Activated naive CD4-positive, alpha-beta T cell treated with anti-CD3 and anti-CD28 coated beads, Interleukin-2, amount 50 U/mL, for 72 hours (primary cell): ENCODE measurements at regions not wholly inside any gene's neighbourhood (a gene's known extent, or its start where the extent isn't known, plus 50 kb on each side); places are given as distances from the start of the nearest gene placed in this dataset.
"Not testable (repeated sequence)": the region's sequence is repeated elsewhere in the genome, so short reads cannot be mapped to it uniquely, and the experiment has no call there.

Experiments
- ATAC-seq, 2 donors: fragments of 150-1000 bp; cut with Tn5 transposase; 2 replicates each; pipeline ENCODE4 v1.10.0; 2021; ENCODE audit warnings: mild to moderate bottlenecking in 2 of 2, moderate library complexity in 2 of 2
- DNase-seq, 2 donors: peaks; one replicate each; pipeline ENCODE4 v3.0.0; 2021 to 2022; ENCODE audit warnings: low spot score in 2 of 2
- H3K27ac Mint-ChIP-seq, 2 donors: one replicate each; pipeline ENCODE4 v1.8.0; 2022; ENCODE audit warnings: mild to moderate bottlenecking in 2 of 2, mixed read lengths in 2 of 2
- H3K36me3 Mint-ChIP-seq, 2 donors: one replicate each; pipeline ENCODE4 v1.8.0; 2022; ENCODE audit warnings: mixed read lengths in 2 of 2
- H3K9me3 Mint-ChIP-seq, 2 donors: one replicate each; pipeline ENCODE4 v1.8.0; 2022; ENCODE audit warnings: mixed read lengths in 2 of 2

GRCh38 chr18:22703883-22704585, 229.1 kb upstream of the RBBP8 start:
- H3K36me3 Mint-ChIP-seq, result no peaks in the 10 kb centered on the region
- no peak for DNase-seq
- peak in 1 of 2 donors; percentile 48 for ATAC-seq
- no peaks in the 10 kb centered on the region for H3K9me3 Mint-ChIP-seq
- H3K27ac Mint-ChIP-seq, result no peak overlapping the region

GRCh38 chr18:22704586-22704918, 228.6 kb upstream of the RBBP8 start:
- ATAC-seq (no peak), DNase-seq (no peak)
- no peaks in the 10 kb centered on the region for H3K36me3 Mint-ChIP-seq
- no peaks in the 10 kb centered on the region for H3K9me3 Mint-ChIP-seq
- no peak overlapping the region for H3K27ac Mint-ChIP-seq

DNA sequence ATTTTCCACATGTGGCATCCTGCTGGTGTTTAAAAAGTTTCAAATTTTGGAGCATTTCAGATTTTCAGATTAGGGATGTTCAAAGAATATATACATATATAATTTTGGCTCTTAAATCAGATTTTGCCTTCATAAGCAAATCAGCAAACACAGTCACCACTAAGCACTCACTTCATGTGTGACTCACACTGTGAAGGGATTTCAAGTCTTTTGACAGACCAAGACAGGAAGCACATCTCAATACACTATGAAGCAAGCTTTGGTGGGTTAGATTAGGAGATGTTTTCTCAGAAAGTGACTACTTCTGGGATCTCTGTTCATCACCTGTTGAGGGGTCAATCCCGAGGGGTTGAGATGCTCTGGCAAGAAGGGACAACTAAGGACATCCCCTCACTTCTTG, 227.8 kb upstream of the RBBP8 start:
- Mint-ChIP-seq H3K36me3 (no peaks in the 10 kb centered on the region), H3K27ac (no peak overlapping the region), H3K9me3 (no peaks in the 10 kb centered on the region)
- ATAC-seq (peak in 1 of 2 donors; percentile 59), DNase-seq (no peak)

GRCh38 chr18:22706025-22706424, 227.1 kb upstream of the RBBP8 start:
- not testable (repeated sequence) for DNase-seq, ATAC-seq, H3K9me3 Mint-ChIP-seq, H3K36me3 Mint-ChIP-seq, H3K27ac Mint-ChIP-seq

DNA sequence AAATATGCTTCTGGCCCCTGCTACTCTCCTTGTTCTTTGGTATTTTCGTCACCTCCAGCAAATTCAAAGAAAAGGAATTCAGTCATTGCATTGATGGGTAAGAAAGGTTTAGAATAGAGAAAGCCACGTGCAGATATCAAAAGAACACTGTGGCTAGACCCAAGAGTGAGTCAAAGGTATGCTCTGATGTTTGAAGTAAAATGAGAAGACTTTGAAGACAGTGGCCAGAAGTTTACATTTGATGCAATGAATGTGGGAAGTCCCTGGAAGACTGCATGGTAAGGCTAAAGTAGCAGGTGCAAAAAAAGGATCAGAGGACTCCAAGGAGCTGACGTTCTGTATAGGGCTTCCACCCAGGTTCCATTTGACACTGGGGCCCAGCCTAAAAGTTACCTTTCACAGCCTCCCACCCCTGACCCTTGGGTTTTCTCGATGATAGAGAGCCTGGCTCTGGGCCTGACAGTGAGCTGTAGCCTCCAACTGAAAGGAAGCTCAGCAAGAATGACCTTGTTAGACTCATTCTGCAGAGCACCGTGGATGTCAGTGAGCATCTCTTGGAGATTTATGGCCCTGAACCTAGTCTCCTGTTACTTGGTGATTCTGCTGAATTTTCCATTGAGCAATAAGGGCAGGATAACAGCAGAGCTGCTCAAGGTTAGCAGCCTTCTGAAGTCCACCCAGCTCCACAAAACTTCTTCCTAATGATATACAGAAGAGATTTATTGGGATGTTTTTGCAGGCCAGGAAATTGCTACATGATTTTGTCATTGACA, 223.7 kb upstream of the RBBP8 start:
- Mint-ChIP-seq H3K9me3 (no peaks in the 10 kb centered on the region), H3K36me3 (no peaks in the 10 kb centered on the region)
- peak in 1 of 2 donors; percentile 86 for ATAC-seq

GRCh38 chr18:22710673-22711191, 222.4 kb upstream of the RBBP8 start:
- ATAC-seq (no peak), DNase-seq (no peak)
- H3K27ac Mint-ChIP-seq, result no peak overlapping the region
- H3K9me3 Mint-ChIP-seq, result no peaks in the 10 kb centered on the region
- no peaks in the 10 kb centered on the region for H3K36me3 Mint-ChIP-seq

More for the DNA sequence above, 223.7 kb upstream of the RBBP8 start:
- no peak for DNase-seq
- no peak overlapping the region for H3K27ac Mint-ChIP-seq

GRCh38 chr18:22711192-22711685, 221.9 kb upstream of the RBBP8 start:
- DNase-seq (no peak), ATAC-seq (no peak)
- Mint-ChIP-seq H3K27ac (no peak overlapping the region), H3K9me3 (no peaks in the 10 kb centered on the region), H3K36me3 (no peaks in the 10 kb centered on the region)

DNA sequence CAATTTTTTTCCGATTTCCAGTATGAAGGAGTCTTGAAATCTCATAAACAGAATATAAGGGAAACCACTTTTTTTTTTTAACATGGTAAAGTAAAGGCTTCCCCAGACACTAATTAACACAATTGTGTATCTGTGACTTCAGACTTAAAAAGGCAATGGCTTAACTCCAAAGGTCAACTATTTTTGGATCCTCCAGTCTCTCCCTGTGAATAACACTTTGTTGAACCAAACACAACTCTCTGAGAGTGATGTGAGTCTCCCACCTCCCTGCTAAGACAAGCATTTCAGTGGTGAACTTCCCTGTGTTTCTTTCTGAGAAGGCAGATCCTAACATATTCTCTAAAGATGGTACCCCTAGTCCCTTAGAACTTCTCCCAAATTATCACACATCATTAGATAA, 219.6 kb upstream of the RBBP8 start:
- H3K9me3 Mint-ChIP-seq, result no peaks in the 10 kb centered on the region
- no peak overlapping the region for H3K27ac Mint-ChIP-seq
- ATAC-seq, result no peak
- no peaks in the 10 kb centered on the region for H3K36me3 Mint-ChIP-seq
- DNase-seq, result no peak

- not testable (repeated sequence) for DNase-seq, H3K27ac Mint-ChIP-seq, H3K9me3 Mint-ChIP-seq, ATAC-seq, H3K36me3 Mint-ChIP-seq
These were observed 215.6 kb upstream of the RBBP8 start for GRCh38 chr18:22717536-22717935.

- DNase-seq (no peak), ATAC-seq (no peak)
- Mint-ChIP-seq H3K9me3 (no peaks in the 10 kb centered on the region), H3K27ac (no peak overlapping the region), H3K36me3 (no peaks in the 10 kb centered on the region)
These were observed 209.9 kb upstream of the RBBP8 start for GRCh38 chr18:22723221-22723620.

GRCh38 chr18:22723773-22724172, 209.4 kb upstream of the RBBP8 start:
- Mint-ChIP-seq H3K9me3 (no peaks in the 10 kb centered on the region), H3K27ac (no peak overlapping the region), H3K36me3 (no peaks in the 10 kb centered on the region)
- DNase-seq (no peak), ATAC-seq (no peak)

- DNase-seq, result no peak
- no peaks in the 10 kb centered on the region for H3K36me3 Mint-ChIP-seq
- no peaks in the 10 kb centered on the region for H3K9me3 Mint-ChIP-seq
- ATAC-seq, result no peak
- H3K27ac Mint-ChIP-seq, result no peak overlapping the region
These were observed 206.7 kb upstream of the RBBP8 start for GRCh38 chr18:22726469-22726868.

GRCh38 chr18:22728016-22728415, 205.1 kb upstream of the RBBP8 start:
- no peak overlapping the region for H3K27ac Mint-ChIP-seq
- H3K36me3 Mint-ChIP-seq, result no peaks in the 10 kb centered on the region
- DNase-seq (no peak), ATAC-seq (no peak)
- H3K9me3 Mint-ChIP-seq, result no peaks in the 10 kb centered on the region

DNA sequence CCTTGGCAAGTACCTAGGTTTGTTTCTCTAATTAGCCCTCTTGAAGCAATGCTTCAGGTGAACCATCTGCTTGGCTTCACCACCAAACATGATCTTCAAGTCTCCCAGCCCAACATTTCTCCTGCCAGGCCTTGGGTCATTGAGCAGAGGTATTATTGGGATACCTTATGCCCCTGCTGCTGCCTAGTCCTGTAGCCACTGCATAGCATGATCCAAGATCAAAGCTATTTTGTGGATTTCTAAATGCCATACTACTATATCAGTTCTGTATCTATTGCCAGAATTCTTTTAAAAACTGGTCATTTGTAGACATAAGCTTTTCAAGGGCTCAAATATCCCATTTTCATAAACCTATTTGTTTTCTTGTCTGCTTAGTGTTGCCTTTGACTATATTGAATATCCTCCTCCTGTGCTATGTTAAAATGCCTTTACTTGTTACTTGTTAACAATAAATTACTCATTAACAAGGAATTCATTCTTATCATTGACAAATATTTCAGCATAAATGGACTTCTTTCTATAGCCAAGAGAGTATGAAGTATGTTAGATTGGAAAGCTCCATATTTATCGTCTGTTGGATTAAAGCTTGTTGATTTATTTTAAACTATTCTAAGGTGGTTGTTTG, 204.5 kb upstream of the RBBP8 start:
- Mint-ChIP-seq H3K36me3 (no peaks in the 10 kb centered on the region), H3K9me3 (no peaks in the 10 kb centered on the region), H3K27ac (no peak overlapping the region)
- DNase-seq (no peak), ATAC-seq (no peak)

DNA sequence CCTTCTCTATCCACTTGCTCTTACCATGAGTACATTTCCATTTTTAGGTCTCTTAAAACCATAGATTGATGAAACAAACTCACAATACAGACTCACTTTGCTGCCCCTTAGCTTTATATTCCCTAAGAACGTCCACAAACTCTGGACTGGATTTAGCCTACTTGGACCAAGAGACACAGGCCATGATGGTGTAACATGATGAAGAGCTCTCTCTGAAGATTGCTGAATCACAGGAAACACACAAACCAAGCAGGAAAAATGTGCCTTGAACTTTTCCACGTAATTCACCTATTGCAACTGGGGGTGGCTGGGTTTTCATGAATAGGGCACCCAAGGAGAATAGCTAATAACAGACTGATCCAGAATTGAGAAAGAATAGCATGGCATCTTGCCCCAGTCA, 201.7 kb upstream of the RBBP8 start:
- Mint-ChIP-seq H3K9me3 (no peaks in the 10 kb centered on the region), H3K27ac (no peak overlapping the region), H3K36me3 (no peaks in the 10 kb centered on the region)
- DNase-seq (no peak), ATAC-seq (no peak)

DNA sequence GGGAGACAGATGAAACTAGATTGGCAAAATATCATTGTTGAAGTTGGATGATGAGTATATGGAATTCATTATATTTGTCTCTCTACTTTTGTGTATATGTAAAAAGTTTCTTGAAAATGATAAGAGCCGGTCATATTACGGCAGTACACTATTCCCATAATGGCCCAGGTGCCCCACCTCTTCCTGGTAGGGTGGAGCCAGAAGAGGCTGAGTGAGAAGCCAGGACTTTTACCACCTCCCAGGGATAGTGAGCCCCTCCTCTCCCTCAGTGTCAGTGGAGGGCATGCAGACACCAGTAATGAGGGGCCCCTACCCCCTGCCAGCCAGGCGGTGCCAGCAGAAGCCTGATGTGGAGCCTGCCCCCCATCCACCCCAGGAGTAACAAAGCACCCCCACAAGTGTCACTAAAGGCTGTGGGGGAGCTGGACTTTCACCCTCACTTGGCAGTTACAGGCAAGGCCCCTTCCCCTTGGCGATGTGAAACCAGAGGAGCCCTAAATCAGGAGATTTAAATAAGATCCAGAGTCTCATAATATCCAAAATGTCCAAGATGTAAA, 198.9 kb upstream of the RBBP8 start:
- DNase-seq (no peak), ATAC-seq (no peak)
- no peaks in the 10 kb centered on the region for H3K9me3 Mint-ChIP-seq
- H3K36me3 Mint-ChIP-seq, result no peaks in the 10 kb centered on the region
- H3K27ac Mint-ChIP-seq, result no peak overlapping the region
